WERI-Rb-1 (cell line): ENCODE measurements at regions not wholly inside any gene's neighbourhood (a gene's known extent, or its start where the extent isn't known, plus 50 kb on each side); places are given as distances from the start of the nearest gene placed in this dataset.

Source experiments
- DNase-seq: peaks from one replicate; pipeline ENCODE4 v3.0.0-alpha.2; 2020
- H3K27ac ChIP-seq: fragments of 250-450 bp; sonication (Bioruptor Pico); 2 replicates; pipeline ENCODE4 v1.5.1; 2020; ENCODE audit warnings: mild to moderate bottlenecking, moderate library complexity
- H3K27me3 ChIP-seq: fragments of 250-450 bp; sonication (Bioruptor Pico); 2 replicates; pipeline ENCODE4 v1.5.1; 2021; ENCODE audit warnings: mild to moderate bottlenecking, low read depth, moderate library complexity; ENCODE audit not compliant: insufficient read depth, severe bottlenecking
- H3K36me3 ChIP-seq: fragments of 250-450 bp; sonication (Bioruptor Pico); 2 replicates; pipeline ENCODE4 v1.5.1; 2020; ENCODE audit warnings: mild to moderate bottlenecking, moderate library complexity
- H3K4me3 ChIP-seq: 2 replicates; pipeline ENCODE4 v1.5.1; 2011; ENCODE audit warnings: low read depth, mild to moderate bottlenecking, control low read depth, low read length
- H3K9me3 ChIP-seq: fragments of 250-450 bp; sonication (Bioruptor Pico); 2 replicates; pipeline ENCODE4 v1.5.1; 2021; ENCODE audit warnings: mild to moderate bottlenecking, moderate library complexity; ENCODE audit not compliant: severe bottlenecking
- TF ChIP-seq, protein P1 (sequence below): IDR thresholded peaks from 2 replicates; pipeline ENCODE4 v1.5.1; 2011; ENCODE audit warnings: low read depth, mild to moderate bottlenecking, control low read depth, inconsistent platforms, low read length

DNA sequence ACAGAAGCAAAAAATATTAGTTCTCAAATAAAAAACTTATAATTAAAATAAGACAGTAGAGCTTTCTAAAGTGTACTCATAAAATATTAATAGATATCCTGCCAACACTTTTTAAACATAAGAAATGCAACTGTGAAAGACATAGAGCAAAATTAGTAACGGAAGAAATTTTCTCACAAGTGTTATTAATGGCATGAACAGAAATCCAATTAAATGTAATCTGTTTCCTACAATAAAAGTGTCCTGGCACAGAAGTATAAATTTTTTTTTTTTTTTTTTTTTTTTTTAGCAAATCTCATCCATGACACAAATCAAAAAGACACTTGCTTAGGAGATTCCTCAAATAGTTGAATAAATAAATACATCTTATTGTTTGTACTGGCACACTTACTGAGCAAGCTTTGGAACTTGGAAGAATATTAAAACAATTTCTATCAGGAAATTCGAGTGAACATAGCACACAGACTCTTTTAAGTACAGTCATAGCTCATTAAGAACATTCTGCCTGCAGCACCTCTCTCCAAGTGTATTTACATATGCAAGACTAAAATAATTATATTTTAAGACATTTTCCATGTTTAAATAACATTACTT is 227.2 kb upstream of the ROBO2 start:
- H3K36me3 ChIP-seq = no peaks in the 10 kb centered on the region
- H3K27me3 ChIP-seq = no peaks in the 10 kb centered on the region
- H3K4me3 ChIP-seq = no peak overlapping the region
- H3K27ac ChIP-seq = no peak overlapping the region
- TF ChIP-seq, protein P1, sequence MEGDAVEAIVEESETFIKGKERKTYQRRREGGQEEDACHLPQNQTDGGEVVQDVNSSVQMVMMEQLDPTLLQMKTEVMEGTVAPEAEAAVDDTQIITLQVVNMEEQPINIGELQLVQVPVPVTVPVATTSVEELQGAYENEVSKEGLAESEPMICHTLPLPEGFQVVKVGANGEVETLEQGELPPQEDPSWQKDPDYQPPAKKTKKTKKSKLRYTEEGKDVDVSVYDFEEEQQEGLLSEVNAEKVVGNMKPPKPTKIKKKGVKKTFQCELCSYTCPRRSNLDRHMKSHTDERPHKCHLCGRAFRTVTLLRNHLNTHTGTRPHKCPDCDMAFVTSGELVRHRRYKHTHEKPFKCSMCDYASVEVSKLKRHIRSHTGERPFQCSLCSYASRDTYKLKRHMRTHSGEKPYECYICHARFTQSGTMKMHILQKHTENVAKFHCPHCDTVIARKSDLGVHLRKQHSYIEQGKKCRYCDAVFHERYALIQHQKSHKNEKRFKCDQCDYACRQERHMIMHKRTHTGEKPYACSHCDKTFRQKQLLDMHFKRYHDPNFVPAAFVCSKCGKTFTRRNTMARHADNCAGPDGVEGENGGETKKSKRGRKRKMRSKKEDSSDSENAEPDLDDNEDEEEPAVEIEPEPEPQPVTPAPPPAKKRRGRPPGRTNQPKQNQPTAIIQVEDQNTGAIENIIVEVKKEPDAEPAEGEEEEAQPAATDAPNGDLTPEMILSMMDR = no peak
- DNase-seq = no peak
- no peaks in the 10 kb centered on the region for H3K9me3 ChIP-seq

DNA sequence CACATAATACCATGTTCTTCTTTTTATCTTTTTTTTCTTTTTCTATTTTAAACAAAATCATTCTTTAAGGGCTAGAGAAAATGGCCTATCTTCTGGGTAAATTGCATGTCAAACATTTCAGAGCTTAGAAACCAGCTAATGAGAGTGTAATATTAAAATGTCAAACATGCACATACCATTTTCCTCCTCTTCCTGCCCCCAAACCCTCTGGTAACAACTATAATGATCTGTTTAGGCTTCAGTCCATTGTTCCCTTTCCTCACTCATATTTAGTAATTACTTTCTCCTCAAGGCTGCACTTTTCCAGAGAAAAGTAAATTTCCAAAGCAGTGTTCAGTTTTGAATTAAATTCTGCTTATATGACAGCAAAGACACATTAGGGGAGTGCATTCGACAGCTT is 224.3 kb upstream of the ROBO2 start:
- H3K36me3 ChIP-seq = no peaks in the 10 kb centered on the region
- H3K27ac ChIP-seq = no peak overlapping the region
- no peaks in the 10 kb centered on the region for H3K27me3 ChIP-seq
- H3K4me3 ChIP-seq = no peak overlapping the region
- DNase-seq = no peak
- TF ChIP-seq, protein P1 = no peak
- no peaks in the 10 kb centered on the region for H3K9me3 ChIP-seq

DNA sequence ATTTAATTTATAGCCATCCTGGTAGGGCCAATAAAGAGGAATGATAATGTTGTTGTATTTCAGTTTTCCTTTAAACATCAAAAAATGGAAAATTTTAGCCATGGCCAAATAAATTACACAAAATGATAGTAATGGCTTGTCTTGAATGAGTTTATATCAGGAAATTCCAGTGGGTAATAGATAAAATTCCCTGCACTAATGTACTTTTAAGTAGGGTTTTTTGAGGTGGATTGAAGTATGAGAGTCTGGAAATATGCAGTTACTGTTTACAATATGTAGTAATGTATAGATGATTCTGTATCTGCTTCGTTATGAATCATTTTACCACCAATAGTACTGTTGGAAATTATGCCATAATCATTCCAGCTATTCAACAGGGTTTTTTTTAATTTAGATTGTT is 219.4 kb upstream of the ROBO2 start:
- Histone ChIP-seq H3K9me3 (no peaks in the 10 kb centered on the region), H3K4me3 (no peak overlapping the region), H3K27ac (no peak overlapping the region), H3K27me3 (no peaks in the 10 kb centered on the region), H3K36me3 (no peaks in the 10 kb centered on the region)
- TF ChIP-seq, protein P1 = no peak
- DNase-seq = no peak

DNA sequence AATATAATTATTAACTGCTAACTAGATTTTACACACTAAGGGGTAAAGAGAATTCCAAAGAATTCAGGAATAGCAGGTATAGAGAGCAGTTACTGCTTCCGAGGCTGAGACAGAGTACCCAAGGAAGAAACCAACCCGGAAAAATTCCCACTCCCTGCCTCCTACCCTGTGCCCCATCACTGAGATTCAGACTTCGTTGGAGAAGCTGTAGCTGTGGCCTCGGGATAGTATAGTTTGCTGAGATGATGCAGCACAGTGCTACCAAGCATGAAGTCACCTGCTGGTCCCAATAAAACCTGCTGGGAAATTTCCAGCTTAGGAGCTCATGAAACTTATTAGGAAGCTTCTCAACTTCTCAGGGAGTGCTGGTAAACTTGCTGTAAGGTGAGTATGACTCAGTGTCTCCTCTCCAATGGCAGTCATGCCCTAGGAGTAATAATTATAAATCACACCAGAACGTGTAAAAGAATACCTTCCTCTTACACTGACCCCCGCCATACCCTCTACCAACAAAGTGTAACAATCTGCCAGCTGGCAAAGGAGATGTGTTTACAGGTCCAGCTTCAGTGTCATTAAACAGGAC is 215.2 kb upstream of the ROBO2 start:
- TF ChIP-seq, protein P1 = no peak
- no peaks in the 10 kb centered on the region for H3K36me3 ChIP-seq
- H3K27me3 ChIP-seq = no peaks in the 10 kb centered on the region
- no peak for DNase-seq
- no peak overlapping the region for H3K4me3 ChIP-seq
- H3K27ac ChIP-seq = no peak overlapping the region
- H3K9me3 ChIP-seq = no peaks in the 10 kb centered on the region

DNA sequence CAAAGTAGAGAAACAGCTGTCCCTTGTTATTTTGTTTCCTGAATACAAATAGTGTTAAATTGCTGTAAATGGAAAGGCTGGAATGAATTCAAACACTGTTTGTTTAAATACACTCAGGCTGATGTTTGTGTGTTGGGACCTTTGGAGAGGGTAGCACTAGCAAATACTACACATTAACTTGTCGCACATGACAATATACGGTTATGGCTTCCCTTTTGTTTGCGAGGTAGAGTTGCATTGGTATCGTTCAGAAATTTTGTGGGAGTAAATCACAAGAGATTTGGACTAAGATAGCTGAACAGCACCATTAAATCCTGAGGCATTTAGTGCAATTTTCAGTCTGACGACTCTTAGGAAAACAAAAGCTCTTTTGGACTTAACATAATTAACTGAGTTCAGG is 213.0 kb upstream of the ROBO2 start:
- Histone ChIP-seq H3K27ac (no peak overlapping the region), H3K36me3 (no peaks in the 10 kb centered on the region), H3K9me3 (no peaks in the 10 kb centered on the region), H3K27me3 (no peaks in the 10 kb centered on the region), H3K4me3 (no peak overlapping the region)
- DNase-seq = no peak
- TF ChIP-seq, protein P1 = no peak
